HG02623 (cell line): ENCODE measurements at regions not wholly inside any gene's neighbourhood (a gene's known extent, or its start where the extent isn't known, plus 50 kb on each side); places are given as distances from the start of the nearest gene placed in this dataset.

ENCODE experiments used
- ATAC-seq: cut with Tn5 transposase; IDR thresholded peaks from one replicate; pipeline ENCODE4 v1.9.1; 2021; ENCODE audit warnings: moderate library complexity; ENCODE audit not compliant: unreplicated experiment

GRCh38 chr5:124664287-124664686 is 82.2 kb downstream of the ZNF608 start:
- no peak for ATAC-seq

- ATAC-seq, result no peak
These were observed 83.3 kb downstream of the ZNF608 start for GRCh38 chr5:124663101-124663506.

DNA sequence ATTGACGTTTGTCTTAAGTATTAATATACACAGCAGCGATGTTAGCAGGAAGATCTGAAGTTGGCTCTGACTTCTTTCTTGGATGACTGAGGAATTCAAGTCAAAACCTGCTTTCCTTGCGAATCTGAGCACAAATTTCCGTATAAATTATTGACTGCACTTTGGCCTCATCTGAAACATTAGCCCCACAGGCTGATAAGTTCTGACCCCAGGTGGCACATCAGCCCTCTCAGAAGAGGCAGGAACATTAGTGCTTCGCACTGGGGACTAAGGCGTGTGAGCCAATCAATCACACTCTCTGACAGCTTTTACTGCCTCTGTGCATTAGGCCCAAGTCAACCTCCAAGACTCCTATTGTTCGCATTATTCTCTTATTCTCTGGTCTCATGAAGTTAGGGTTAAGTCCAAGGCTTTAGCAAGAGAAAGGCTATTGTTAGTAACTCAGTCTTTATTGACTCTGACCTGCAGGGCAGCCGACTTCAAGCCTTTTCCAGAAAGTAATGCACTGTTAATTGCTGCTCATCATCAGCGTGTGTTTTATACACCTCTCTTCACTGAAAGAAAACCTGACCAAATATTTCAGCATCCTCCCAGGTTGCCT is 84.2 kb downstream of the ZNF608 start:
- ATAC-seq, result no peak

DNA sequence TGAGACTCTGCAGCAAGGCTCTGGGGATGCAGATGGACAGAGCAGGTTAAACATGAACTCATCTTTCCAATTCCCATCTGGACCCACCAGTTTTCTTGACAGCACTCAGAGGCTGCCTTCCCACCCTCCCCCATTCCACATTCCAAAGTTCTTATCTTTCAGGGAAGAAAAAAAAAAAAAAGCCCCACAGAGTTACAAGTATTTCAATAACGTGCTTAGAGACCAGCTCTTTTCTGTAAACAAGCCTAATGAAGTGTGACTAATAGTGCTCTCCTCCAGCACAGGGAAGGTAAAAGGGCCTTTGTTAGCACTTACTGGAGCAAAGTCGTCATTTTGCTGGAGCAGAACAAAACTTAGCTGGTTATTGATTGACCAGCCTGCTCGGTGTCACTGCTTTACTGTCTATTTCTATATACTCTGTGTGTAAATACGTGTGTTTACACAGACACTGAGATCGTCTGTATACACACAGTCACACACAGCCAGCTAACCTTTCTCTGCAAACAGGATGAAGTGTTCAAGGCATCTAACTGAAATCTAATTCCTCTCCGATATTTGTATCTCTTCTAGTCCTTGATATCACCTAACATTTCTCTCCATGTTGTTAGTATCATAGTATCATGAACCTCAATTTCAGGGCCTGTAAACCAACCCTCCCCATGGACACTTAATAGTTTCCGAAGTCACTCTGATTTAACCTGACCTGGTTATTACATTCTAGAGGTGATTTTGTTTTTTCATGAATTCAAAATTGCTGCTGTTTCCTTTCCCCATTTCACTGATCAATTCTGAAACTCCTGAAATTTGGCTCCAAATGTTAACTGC is 84.9 kb downstream of the ZNF608 start:
- ATAC-seq, result no peak

- ATAC-seq, result no peak
These were observed 86.0 kb downstream of the ZNF608 start for GRCh38 chr5:124660229-124661093.

- no peak for ATAC-seq
These were observed 86.6 kb downstream of the ZNF608 start for GRCh38 chr5:124659798-124660197.

- ATAC-seq, result no peak
These were observed 87.4 kb downstream of the ZNF608 start for GRCh38 chr5:124658867-124659557.

DNA sequence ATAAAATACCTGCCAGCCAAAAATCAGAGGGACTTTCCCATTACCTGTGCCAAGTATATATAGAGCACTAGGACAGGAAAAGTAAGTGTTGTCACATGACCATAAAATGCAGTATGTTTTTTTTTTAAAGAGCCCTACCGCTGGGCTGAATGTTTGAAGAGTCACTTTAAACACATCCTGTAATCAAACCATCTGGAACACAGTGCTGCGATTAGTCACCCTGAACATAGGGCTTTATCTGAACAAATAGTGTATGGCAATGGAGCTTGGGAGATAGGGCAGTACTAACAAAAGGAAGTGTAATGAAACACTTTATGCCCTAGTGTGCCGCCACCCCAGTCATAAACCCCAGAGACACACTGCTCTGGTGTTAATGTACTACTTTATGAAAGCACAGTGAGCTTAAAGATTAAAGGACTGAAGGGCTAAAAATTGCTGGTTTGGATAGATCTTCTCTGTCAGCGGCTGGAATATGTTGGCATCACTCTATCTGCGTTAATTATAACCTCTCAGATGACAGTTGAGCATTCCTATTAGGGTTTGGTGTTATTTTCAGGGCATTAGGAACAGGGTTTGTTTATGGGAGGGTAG is 90.4 kb downstream of the ZNF608 start:
- ATAC-seq, result no peak

- ATAC-seq, result no peak
These were observed 91.1 kb downstream of the ZNF608 start for GRCh38 chr5:124655251-124655917.

GRCh38 chr5:124654418-124654817 is 92.0 kb downstream of the ZNF608 start:
- ATAC-seq, result no peak

DNA sequence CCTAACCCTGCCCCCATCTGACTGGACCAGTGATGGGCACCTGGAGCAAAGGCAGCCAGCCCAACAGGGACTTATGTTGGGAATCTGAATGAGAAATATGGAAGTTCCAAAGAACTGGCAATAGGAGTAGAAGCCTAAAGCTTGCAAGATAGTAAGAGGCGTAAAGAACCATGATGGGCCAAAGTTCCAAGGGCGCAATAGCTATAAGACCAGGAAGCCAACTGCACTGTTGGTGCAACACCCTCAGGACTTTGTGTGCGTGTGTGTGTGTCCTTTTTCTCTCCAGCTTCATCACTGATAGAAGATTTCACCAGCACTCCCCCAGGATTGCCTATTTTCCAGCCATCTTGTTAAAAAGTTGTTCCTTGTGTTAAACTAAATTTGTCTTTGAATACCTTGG is 92.8 kb downstream of the ZNF608 start:
- ATAC-seq, result no peak

GRCh38 chr5:124652892-124653441 is 93.5 kb downstream of the ZNF608 start:
- no peak for ATAC-seq

- ATAC-seq, result no peak
These were observed 94.0 kb downstream of the ZNF608 start for GRCh38 chr5:124652514-124652819.

DNA sequence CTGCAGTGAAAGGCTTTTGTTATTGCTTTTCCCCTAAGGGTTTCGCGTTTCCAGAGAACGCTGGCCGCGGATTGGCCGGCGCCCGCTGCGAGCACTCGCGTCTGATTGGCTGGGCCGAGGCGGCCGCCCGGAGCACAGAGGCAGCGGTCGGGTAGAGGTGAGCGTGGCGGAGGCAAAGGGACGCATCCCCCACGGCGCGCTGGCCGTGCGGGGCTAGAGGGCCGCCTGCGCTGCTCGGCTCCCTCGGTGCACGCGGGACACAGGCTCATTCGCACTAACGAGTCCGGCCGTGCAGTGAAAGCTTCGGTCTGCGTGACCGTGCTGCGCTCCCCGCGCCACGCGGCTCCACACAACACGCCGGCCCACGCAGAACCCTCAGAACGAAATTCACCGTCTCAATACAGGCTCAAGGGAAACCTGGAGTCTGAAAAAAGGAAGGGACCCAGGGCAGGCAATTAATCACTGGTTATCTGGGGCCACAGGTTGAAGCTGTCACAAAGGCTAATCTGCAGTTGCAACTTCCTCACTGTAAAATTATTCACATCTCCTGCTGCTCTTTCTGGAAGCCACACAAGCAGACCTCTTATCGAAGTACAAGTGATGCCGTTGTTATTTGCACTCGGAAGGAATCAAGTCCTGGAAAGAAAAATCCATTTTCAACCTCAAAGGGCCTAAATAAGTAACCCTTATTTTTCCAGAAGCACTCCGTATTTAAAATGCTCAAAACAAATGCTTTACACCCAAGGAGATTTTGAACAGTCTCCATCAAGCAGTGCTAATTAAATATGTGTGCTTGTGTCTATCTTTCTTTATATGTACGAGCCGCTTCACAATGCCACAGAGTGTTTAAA is 94.6 kb downstream of the ZNF608 start:
- peak; percentile 30 for ATAC-seq

GRCh38 chr5:124650951-124651662 is 95.3 kb downstream of the ZNF608 start:
- no peak for ATAC-seq

DNA sequence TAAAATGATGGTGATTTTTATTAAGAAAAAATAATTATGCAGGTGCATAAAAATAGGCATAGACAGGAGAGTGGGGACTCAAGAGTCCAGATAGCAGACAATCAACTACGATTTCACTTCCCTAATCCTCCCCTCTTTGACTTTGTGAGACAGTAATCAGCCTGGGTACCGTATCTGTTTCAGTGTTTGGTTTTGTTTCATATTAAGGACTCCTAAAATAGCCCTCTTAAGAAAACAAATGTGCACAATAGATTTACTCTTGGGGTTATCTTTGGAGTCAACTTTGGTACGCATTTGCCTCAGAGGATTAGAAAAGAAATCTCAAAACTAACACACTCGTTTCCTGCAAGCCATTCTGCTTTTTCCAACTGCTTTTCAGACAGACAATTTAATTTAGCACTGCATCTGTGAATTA is 96.3 kb downstream of the ZNF608 start:
- ATAC-seq, result peak; percentile 47

- ATAC-seq, result peak; percentile 71
These were observed 96.8 kb downstream of the ZNF608 start for GRCh38 chr5:124649491-124650146.

DNA sequence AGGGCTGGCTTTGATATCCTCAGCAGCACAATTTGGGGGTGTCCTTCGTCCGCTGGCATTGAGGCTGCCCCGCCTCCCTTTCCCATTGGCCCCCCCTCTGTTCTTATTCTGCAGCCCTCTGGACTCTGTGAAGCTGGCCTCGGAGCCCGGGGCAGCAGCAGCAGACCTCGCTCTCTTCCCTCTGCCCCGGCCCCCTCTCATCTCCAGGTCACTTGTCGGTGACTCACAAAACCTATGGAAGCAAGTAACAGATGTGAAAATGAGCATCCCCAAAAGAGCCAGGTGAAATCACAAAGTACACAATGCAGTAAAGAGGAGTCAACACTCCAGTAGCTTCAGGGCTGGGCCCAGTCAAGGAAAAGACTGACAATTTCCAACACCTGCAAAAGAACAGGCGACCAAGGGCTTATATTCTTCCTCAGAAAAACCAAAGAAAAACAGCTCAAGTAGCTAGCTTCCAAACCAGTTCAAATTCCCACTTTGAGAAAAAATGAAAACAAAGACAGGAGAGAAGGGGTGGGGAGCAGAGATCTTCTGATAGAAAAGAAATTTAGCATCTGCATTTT is 97.5 kb downstream of the ZNF608 start:
- ATAC-seq, result no peak
